ENCODE measurements at regions not wholly inside any gene's neighbourhood (a gene's known extent, or its start where the extent isn't known, plus 50 kb on each side); places are given as distances from the start of the nearest gene placed in this dataset.

DNA sequence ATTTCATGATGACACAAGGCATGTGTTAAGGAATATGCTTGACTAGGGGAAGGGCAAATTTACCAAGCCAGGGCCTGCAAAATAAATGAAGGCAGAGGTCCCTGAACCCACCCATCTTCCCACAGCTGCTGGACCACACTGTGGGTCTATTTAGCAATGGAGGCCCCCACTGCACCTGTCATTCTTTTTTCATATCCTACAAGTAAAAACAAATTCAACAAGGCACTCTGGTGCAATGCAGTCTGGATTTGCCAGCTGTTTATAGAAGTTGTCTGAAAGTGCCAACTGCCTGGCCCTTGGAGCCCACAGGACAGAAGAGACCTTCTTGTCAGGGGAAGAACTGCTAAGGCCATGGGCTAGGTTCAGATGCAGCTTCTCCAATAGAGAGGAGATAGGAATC is 112.8 kb upstream of the ATL2 start:
- no peak for DNase-seq (ENCODE audit: low spot score)

DNA sequence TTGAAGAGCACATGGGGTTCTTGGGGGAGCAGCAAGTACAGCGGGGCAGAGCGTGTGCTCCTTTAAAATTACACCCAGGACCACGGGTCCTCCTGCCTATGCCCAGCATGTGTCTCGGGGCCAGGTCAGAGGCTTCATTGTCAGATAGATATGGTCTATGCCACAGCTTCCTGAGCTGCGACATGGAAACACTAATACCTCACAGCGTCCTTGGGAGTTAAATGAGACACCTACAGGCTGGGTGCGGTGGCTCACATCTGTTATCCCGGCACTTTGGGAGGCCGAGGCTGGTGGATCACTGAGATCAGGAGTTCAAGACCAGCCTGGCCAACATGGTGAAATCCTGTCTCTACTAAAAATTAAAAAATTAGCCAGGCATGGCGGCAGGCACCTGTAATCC is 110.8 kb upstream of the ATL2 start:
- Histone ChIP-seq H3K4me3 (ENCODE audit: low read length in 2 of 2) (no peak overlapping the region), H3K9me3 (replicated peaks in 1 of 2; ENCODE audit: control insufficient read depth in 2 of 2, insufficient read depth in 1 of 2, low read depth in 1 of 2, low read length in 2 of 2) (no peaks in the 10 kb centered on the region), H2BK15ac (ENCODE audit: low read length) (no peak overlapping the region), H3K36me3 (replicated peaks in 1 of 2; ENCODE audit: control insufficient read depth in 2 of 2, insufficient read depth in 2 of 2, low read length in 2 of 2) (no peaks in the 10 kb centered on the region), H2BK120ac (ENCODE audit: low read depth, low read length) (no peak overlapping the region), H3K14ac (ENCODE audit: low read length) (no peak overlapping the region), H3K9ac (ENCODE audit: low read depth, low read length, poor library complexity) (no peak overlapping the region), H3K27ac (replicated peaks; ENCODE audit: low read length) (no peak overlapping the region), H3K4me2 (ENCODE audit: insufficient read depth, low read length, poor library complexity, severe bottlenecking) (no peak overlapping the region), H2AFZ (ENCODE audit: low read length) (no peak overlapping the region), H2BK5ac (ENCODE audit: low read length) (no peak overlapping the region), H3K79me1 (ENCODE audit: low read depth, low read length) (no peaks in the 10 kb centered on the region), H2BK12ac (ENCODE audit: low read length) (no peak overlapping the region), H3K18ac (ENCODE audit: low read length) (no peak overlapping the region), H4K8ac (ENCODE audit: low read depth, low read length) (no peak overlapping the region), H4K91ac (ENCODE audit: low read depth, low read length, poor library complexity) (no peak overlapping the region), H2AK5ac (ENCODE audit: low read depth, low read length) (no peak overlapping the region), H3K23ac (ENCODE audit: low read depth, low read length, poor library complexity) (no peak overlapping the region), H3K4me1 (ENCODE audit: control insufficient read depth in 2 of 2, insufficient read depth in 1 of 2, low read depth in 1 of 2, low read length in 2 of 2) (no peaks in the 10 kb centered on the region), H3K4ac (ENCODE audit: low read length) (no peak overlapping the region), H3K27me3 (ENCODE audit: control insufficient read depth in 3 of 3, insufficient read depth in 3 of 3, low read depth in 1 of 3, low read length in 3 of 3) (peaks cover 0 to 13% (median 0%) of the 10 kb centered on the region in 3 experiments)
- DNase-seq (ENCODE audit: low spot score): no peak
- no CpG with 5 or more reads among the region's 10 CpGs for WGBS, 2 donors (ENCODE audit: extremely low coverage in 2 of 2, insufficient read length in 2 of 2, insufficient replicate concordance in 1 of 2)

More for the DNA sequence above, 112.8 kb upstream of the ATL2 start:
- no peak overlapping the region for H2BK120ac ChIP-seq (ENCODE audit: low read depth, low read length)
- H4K8ac ChIP-seq (ENCODE audit: low read depth, low read length): no peak overlapping the region
- H3K36me3 ChIP-seq (replicated peaks in 1 of 2; ENCODE audit: control insufficient read depth in 2 of 2, insufficient read depth in 2 of 2, low read length in 2 of 2): no peaks in the 10 kb centered on the region
- H3K4ac ChIP-seq (ENCODE audit: low read length): no peak overlapping the region
- peaks cover 0 to 6% (median 0%) of the 10 kb centered on the region in 3 experiments for H3K27me3 ChIP-seq (ENCODE audit: control insufficient read depth in 3 of 3, insufficient read depth in 3 of 3, low read depth in 1 of 3, low read length in 3 of 3)
- no peak overlapping the region for H3K18ac ChIP-seq (ENCODE audit: low read length)
- no peaks in the 10 kb centered on the region for H3K9me3 ChIP-seq (replicated peaks in 1 of 2; ENCODE audit: control insufficient read depth in 2 of 2, insufficient read depth in 1 of 2, low read depth in 1 of 2, low read length in 2 of 2)
- H4K91ac ChIP-seq (ENCODE audit: low read depth, low read length, poor library complexity): no peak overlapping the region
- no peak overlapping the region for H2AK5ac ChIP-seq (ENCODE audit: low read depth, low read length)
- H3K4me3 ChIP-seq (ENCODE audit: low read length in 2 of 2): no peak overlapping the region
- H3K79me1 ChIP-seq (ENCODE audit: low read depth, low read length): no peaks in the 10 kb centered on the region
- H2BK15ac ChIP-seq (ENCODE audit: low read length): no peak overlapping the region
- H3K14ac ChIP-seq (ENCODE audit: low read length): no peak overlapping the region
- no peak overlapping the region for H2BK12ac ChIP-seq (ENCODE audit: low read length)
- H3K23ac ChIP-seq (ENCODE audit: low read depth, low read length, poor library complexity): no peak overlapping the region
- H3K27ac ChIP-seq (replicated peaks; ENCODE audit: low read length): no peak overlapping the region
- no peak overlapping the region for H2BK5ac ChIP-seq (ENCODE audit: low read length)
- H3K9ac ChIP-seq (ENCODE audit: low read depth, low read length, poor library complexity): no peak overlapping the region
- no peak overlapping the region for H3K4me2 ChIP-seq (ENCODE audit: insufficient read depth, low read length, poor library complexity, severe bottlenecking)
- H2AFZ ChIP-seq (ENCODE audit: low read length): no peak overlapping the region
- peaks cover 0 to 3% of the 10 kb centered on the region in 2 donors for H3K4me1 ChIP-seq (ENCODE audit: control insufficient read depth in 2 of 2, insufficient read depth in 1 of 2, low read depth in 1 of 2, low read length in 2 of 2)

DNA sequence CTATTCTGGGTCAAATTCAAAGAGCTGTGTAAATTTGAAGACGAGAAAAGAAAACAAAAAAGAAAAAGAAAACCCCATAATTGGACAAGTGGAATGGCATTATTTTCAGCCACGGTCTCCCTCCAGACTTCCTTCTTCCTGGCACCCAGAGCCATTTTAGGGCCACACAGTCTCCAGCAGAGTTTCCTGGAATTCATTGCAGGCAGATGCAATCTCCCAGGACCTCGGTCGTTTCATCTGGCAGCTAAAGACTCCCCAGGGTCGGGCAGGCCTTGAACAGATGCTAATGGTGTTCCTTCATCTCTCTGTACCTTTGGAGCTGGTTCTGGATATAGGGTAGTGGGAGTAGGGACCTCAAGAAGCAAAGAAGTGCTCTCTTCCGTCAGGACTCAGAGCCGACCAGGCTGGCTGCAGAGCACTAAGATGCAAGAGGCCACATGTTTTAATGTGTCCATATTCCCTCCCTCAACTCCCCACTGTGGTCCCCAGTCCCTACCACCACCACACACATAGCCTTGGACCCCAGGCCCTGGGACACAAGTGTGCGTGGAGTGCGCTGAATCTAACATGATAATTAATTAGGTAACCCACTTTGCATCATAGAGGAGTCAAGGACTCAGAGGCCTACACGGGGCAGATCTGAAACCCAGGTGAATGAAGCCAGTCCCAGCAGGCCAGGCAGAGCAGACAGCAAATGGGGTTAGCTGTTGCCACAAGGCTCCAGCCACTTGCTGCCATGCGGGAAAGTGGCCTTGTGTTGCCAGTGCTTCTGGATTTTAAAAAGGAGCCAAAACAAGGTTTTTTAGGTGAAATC is 109.3 kb upstream of the ATL2 start:
- H4K91ac ChIP-seq (ENCODE audit: low read depth, low read length, poor library complexity): no peak overlapping the region
- no peaks in the 10 kb centered on the region for H3K9me3 ChIP-seq (replicated peaks in 1 of 2; ENCODE audit: control insufficient read depth in 2 of 2, insufficient read depth in 1 of 2, low read depth in 1 of 2, low read length in 2 of 2)
- no peak overlapping the region for H3K18ac ChIP-seq (ENCODE audit: low read length)
- H2BK15ac ChIP-seq (ENCODE audit: low read length): no peak overlapping the region
- H2BK12ac ChIP-seq (ENCODE audit: low read length): no peak overlapping the region
- H2AK5ac ChIP-seq (ENCODE audit: low read depth, low read length): no peak overlapping the region
- WGBS, 2 donors (ENCODE audit: extremely low coverage in 2 of 2, insufficient read length in 2 of 2, insufficient replicate concordance in 1 of 2): no CpG with 5 or more reads among the region's 11 CpGs
- H3K14ac ChIP-seq (ENCODE audit: low read length): peak overlapping the region; percentile 31
- H3K9ac ChIP-seq (ENCODE audit: low read depth, low read length, poor library complexity): no peak overlapping the region
- no peak overlapping the region for H3K27ac ChIP-seq (replicated peaks; ENCODE audit: low read length)
- peak overlapping the region; percentile 53 for H2AFZ ChIP-seq (ENCODE audit: low read length)
- H3K4ac ChIP-seq (ENCODE audit: low read length): no peak overlapping the region
- H3K36me3 ChIP-seq (replicated peaks in 1 of 2; ENCODE audit: control insufficient read depth in 2 of 2, insufficient read depth in 2 of 2, low read length in 2 of 2): no peaks in the 10 kb centered on the region
- H2BK120ac ChIP-seq (ENCODE audit: low read depth, low read length): no peak overlapping the region
- no peak for DNase-seq (ENCODE audit: low spot score)
- no peak overlapping the region for H3K23ac ChIP-seq (ENCODE audit: low read depth, low read length, poor library complexity)
- no peak overlapping the region for H3K4me3 ChIP-seq (ENCODE audit: low read length in 2 of 2)
- H3K27me3 ChIP-seq (ENCODE audit: control insufficient read depth in 3 of 3, insufficient read depth in 3 of 3, low read depth in 1 of 3, low read length in 3 of 3): peaks cover 0 to 13% (median 0%) of the 10 kb centered on the region in 3 experiments
- H3K79me1 ChIP-seq (ENCODE audit: low read depth, low read length): no peaks in the 10 kb centered on the region
- H3K4me1 ChIP-seq (ENCODE audit: control insufficient read depth in 2 of 2, insufficient read depth in 1 of 2, low read depth in 1 of 2, low read length in 2 of 2): no peaks in the 10 kb centered on the region
- no peak overlapping the region for H4K8ac ChIP-seq (ENCODE audit: low read depth, low read length)
- no peak overlapping the region for H3K4me2 ChIP-seq (ENCODE audit: insufficient read depth, low read length, poor library complexity, severe bottlenecking)
- H2BK5ac ChIP-seq (ENCODE audit: low read length): peak overlapping the region; percentile 8

DNA sequence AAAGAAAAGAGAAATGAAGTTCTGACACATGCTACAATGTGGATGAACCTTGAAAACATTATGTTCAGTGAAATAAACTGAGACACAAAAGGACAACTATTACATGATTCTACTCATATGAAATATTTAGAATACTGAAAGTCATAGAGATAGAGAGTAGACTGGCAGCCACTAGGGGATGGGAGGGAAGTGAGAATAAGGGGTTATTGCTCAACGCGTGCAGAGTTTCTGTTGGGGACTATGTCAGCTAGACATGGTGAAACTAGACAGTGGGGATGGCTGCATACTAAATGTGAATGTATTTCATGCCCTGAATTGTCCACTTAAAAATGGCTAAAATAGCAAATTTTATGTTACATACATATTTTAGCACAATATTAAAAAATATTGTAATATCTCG is 108.7 kb upstream of the ATL2 start:
- H3K23ac ChIP-seq (ENCODE audit: low read depth, low read length, poor library complexity): no peak overlapping the region
- no peak overlapping the region for H2BK15ac ChIP-seq (ENCODE audit: low read length)
- no CpG with 5 or more reads among the region's 3 CpGs for WGBS, 2 donors (ENCODE audit: extremely low coverage in 2 of 2, insufficient read length in 2 of 2, insufficient replicate concordance in 1 of 2)
- H3K14ac ChIP-seq (ENCODE audit: low read length): no peak overlapping the region
- H3K27me3 ChIP-seq (ENCODE audit: control insufficient read depth in 3 of 3, insufficient read depth in 3 of 3, low read depth in 1 of 3, low read length in 3 of 3): peaks cover 0 to 13% (median 0%) of the 10 kb centered on the region in 3 experiments
- DNase-seq (ENCODE audit: low spot score): no peak
- no peaks in the 10 kb centered on the region for H3K36me3 ChIP-seq (replicated peaks in 1 of 2; ENCODE audit: control insufficient read depth in 2 of 2, insufficient read depth in 2 of 2, low read length in 2 of 2)
- no peak overlapping the region for H3K27ac ChIP-seq (replicated peaks; ENCODE audit: low read length)
- no peak overlapping the region for H3K18ac ChIP-seq (ENCODE audit: low read length)
- H3K4me2 ChIP-seq (ENCODE audit: insufficient read depth, low read length, poor library complexity, severe bottlenecking): no peak overlapping the region
- H2BK120ac ChIP-seq (ENCODE audit: low read depth, low read length): no peak overlapping the region
- no peak overlapping the region for H2BK12ac ChIP-seq (ENCODE audit: low read length)
- no peaks in the 10 kb centered on the region for H3K79me1 ChIP-seq (ENCODE audit: low read depth, low read length)
- H4K91ac ChIP-seq (ENCODE audit: low read depth, low read length, poor library complexity): no peak overlapping the region
- no peak overlapping the region for H3K4ac ChIP-seq (ENCODE audit: low read length)
- H3K4me3 ChIP-seq (ENCODE audit: low read length in 2 of 2): no peak overlapping the region
- H2AK5ac ChIP-seq (ENCODE audit: low read depth, low read length): no peak overlapping the region
- H3K4me1 ChIP-seq (ENCODE audit: control insufficient read depth in 2 of 2, insufficient read depth in 1 of 2, low read depth in 1 of 2, low read length in 2 of 2): no peaks in the 10 kb centered on the region
- H3K9me3 ChIP-seq (replicated peaks in 1 of 2; ENCODE audit: control insufficient read depth in 2 of 2, insufficient read depth in 1 of 2, low read depth in 1 of 2, low read length in 2 of 2): peaks cover 3 to 4% of the 10 kb centered on the region in 2 donors
- H4K8ac ChIP-seq (ENCODE audit: low read depth, low read length): no peak overlapping the region
- H2AFZ ChIP-seq (ENCODE audit: low read length): no peak overlapping the region
- H2BK5ac ChIP-seq (ENCODE audit: low read length): no peak overlapping the region
- H3K9ac ChIP-seq (ENCODE audit: low read depth, low read length, poor library complexity): no peak overlapping the region
